CD4-positive, alpha-beta T cell (primary cell): ENCODE measurements at regions not wholly inside any gene's neighbourhood (a gene's known extent, or its start where the extent isn't known, plus 50 kb on each side); places are given as distances from the start of the nearest gene placed in this dataset.
A peak's percentile ranks its signal among the peaks of the same experiment; 100 is the strongest.

Experiments used
- ATAC-seq: fragments of 200-7000 bp; cut with Tn5 transposase; one replicate; pipeline ENCODE4 v1.10.0; 2022; ENCODE audit warnings: mild to moderate bottlenecking; ENCODE audit not compliant: poor library complexity
- CTCF ChIA-PET: fragments of 350-600 bp; sonication (Branson Sonifier 250); formaldehyde crosslinking; loops from one replicate; lab custom pipeline; 2021; ENCODE audit warnings: antibody characterized with exemption, inconsistent platforms; lab: Charles Lee
- POLR2A ChIA-PET: fragments of 350-600 bp; sonication (Branson Sonifier 250); formaldehyde crosslinking; loops from one replicate; lab custom pipeline; 2021; ENCODE audit warnings: antibody characterized with exemption, inconsistent platforms; lab: Charles Lee
- DNase-seq, 14 experiments: peaks; one replicate each; pipeline ENCODE4 v3.0.0-alpha.2; 2013 to 2020; ENCODE audit warnings: mixed read lengths in 2 of 14
- H3K27ac ChIP-seq, 2 donors: one replicate each; pipeline versions ENCODE4 v1.5.1 to v1.7.0; 2013; ENCODE audit warnings: low read length in 2 of 2, low read depth in 1 of 2, mild to moderate bottlenecking in 1 of 2
- H3K27me3 ChIP-seq, 2 experiments: 1 replicate in 1 of 2; 2 replicates in 1 of 2; pipeline versions ENCODE4 v1.6.1 to v1.7.0; 2013; ENCODE audit warnings: low read length in 2 of 2, control low read depth in 1 of 2, mild to moderate bottlenecking in 1 of 2, moderate library complexity in 1 of 2; ENCODE audit not compliant: insufficient read depth in 2 of 2, control insufficient read depth in 1 of 2
- H3K36me3 ChIP-seq: one replicate; pipeline ENCODE4 v1.6.1; 2013; ENCODE audit warnings: low read length, control low read depth; ENCODE audit not compliant: insufficient read depth
- H3K4me1 ChIP-seq: one replicate; pipeline ENCODE4 v1.6.1; 2013; ENCODE audit warnings: low read length, control low read depth; ENCODE audit not compliant: insufficient read depth
- H3K4me3 ChIP-seq: one replicate; pipeline ENCODE4 v1.5.1; 2013; ENCODE audit warnings: mild to moderate bottlenecking, low read length, moderate library complexity
- H3K9me3 ChIP-seq, 2 experiments: 1 replicate in 1 of 2; 2 replicates in 1 of 2; pipeline versions ENCODE4 v1.6.1 to v1.7.0; 2013; ENCODE audit warnings: low read length in 2 of 2, mild to moderate bottlenecking in 2 of 2, control low read depth in 1 of 2, moderate library complexity in 1 of 2; ENCODE audit not compliant: control insufficient read depth in 1 of 2, insufficient read depth in 1 of 2
- H3K27ac Mint-ChIP-seq: one replicate; pipeline ENCODE4 v1.8.0; 2020; ENCODE audit warnings: mixed read lengths
- H3K27me3 Mint-ChIP-seq: one replicate; pipeline ENCODE4 v1.8.0; 2021; ENCODE audit warnings: mixed read lengths
- H3K36me3 Mint-ChIP-seq: one replicate; pipeline ENCODE4 v1.8.0; 2021; ENCODE audit warnings: low read depth, mixed read lengths
- H3K4me1 Mint-ChIP-seq: one replicate; pipeline ENCODE4 v1.8.0; 2021; ENCODE audit warnings: low read depth, mixed read lengths
- H3K4me3 Mint-ChIP-seq: one replicate; pipeline ENCODE4 v1.8.0; 2020; ENCODE audit warnings: mild to moderate bottlenecking, mixed read lengths
- H3K9me3 Mint-ChIP-seq: one replicate; pipeline ENCODE4 v1.8.0; 2020; ENCODE audit warnings: mixed read lengths
- intact Hi-C, 2 experiments: fragments of 100-400 bp; cut with DNase I in 1 of 2; cut with micrococcal nuclease in 1 of 2; formaldehyde crosslinking; loops; one replicate each; pipeline versions ENCODE4 v1.15.1 to v1.9.0; 2023 to 2025; cut with DNase I, micrococcal nuclease
- TF ChIP-seq, protein P1 (sequence below): fragments of 200-600 bp; IDR thresholded peaks from one replicate; pipeline ENCODE4 v1.8.0; 2022; ENCODE audit warnings: antibody characterized with exemption, mild to moderate bottlenecking

DNA sequence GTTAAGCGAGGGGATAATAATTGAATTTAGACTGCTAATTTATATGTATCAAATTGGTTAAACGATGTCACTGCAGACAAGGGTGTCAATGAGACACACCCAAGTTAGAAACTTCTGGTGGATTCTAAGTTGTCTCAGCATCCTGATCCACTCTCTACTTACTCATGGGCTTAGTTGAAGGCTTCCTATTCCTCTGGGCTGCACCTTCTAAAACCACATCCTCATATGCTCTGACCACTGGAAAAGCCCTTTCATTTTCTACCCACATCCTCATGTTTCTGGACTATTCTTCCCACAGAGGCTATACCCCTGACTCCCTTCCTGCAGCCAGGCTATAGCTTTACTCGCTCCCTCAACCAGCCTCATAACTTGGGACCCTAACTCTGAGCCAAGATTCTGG lies 493.8 kb downstream of the VRK1 start:
- no peak overlapping the region for H3K4me3 ChIP-seq
- no peaks in the 10 kb centered on the region for H3K36me3 ChIP-seq
- no peaks in the 10 kb centered on the region for H3K36me3 Mint-ChIP-seq
- DNase-seq (peak in 1 of 14 experiments; percentile 12), ATAC-seq (no peak)
- H3K9me3 ChIP-seq = no peaks in the 10 kb centered on the region
- H3K27me3 ChIP-seq = no peaks in the 10 kb centered on the region
- no peak overlapping the region for H3K4me3 Mint-ChIP-seq
- peaks cover 11% of the 10 kb centered on the region for H3K27me3 Mint-ChIP-seq
- H3K27ac Mint-ChIP-seq = no peak overlapping the region
- peaks cover 9% of the 10 kb centered on the region for H3K4me1 Mint-ChIP-seq
- CTCF ChIA-PET = no interaction called here
- POLR2A ChIA-PET = no interaction called here
- intact Hi-C loops = no loop called here
- H3K4me1 ChIP-seq = peaks cover 4% of the 10 kb centered on the region
- TF ChIP-seq, protein P1, sequence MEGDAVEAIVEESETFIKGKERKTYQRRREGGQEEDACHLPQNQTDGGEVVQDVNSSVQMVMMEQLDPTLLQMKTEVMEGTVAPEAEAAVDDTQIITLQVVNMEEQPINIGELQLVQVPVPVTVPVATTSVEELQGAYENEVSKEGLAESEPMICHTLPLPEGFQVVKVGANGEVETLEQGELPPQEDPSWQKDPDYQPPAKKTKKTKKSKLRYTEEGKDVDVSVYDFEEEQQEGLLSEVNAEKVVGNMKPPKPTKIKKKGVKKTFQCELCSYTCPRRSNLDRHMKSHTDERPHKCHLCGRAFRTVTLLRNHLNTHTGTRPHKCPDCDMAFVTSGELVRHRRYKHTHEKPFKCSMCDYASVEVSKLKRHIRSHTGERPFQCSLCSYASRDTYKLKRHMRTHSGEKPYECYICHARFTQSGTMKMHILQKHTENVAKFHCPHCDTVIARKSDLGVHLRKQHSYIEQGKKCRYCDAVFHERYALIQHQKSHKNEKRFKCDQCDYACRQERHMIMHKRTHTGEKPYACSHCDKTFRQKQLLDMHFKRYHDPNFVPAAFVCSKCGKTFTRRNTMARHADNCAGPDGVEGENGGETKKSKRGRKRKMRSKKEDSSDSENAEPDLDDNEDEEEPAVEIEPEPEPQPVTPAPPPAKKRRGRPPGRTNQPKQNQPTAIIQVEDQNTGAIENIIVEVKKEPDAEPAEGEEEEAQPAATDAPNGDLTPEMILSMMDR = no peak
- no peak overlapping the region for H3K27ac ChIP-seq
- H3K9me3 Mint-ChIP-seq = no peaks in the 10 kb centered on the region

DNA sequence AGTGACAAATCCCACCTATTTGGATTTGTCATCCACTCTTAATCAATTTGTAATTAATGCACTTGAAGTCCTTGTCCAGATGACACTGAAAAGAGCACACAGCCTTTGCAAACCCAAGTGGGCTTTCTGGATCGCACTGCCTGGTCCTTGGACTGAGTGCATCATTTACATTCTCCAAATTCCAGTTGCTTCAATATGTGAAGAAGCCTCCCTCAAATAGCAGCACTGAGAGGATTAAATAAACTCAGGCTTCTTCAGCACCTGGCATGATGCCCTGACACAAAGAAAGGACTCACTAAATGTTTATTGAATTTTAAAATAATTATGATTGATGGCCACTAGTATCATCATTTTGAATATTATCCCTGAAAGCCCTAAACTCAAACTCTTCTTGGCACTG lies 496.5 kb downstream of the VRK1 start:
- no peaks in the 10 kb centered on the region for H3K9me3 ChIP-seq
- ChIA-PET POLR2A (no interaction called here), CTCF (no interaction called here)
- no peaks in the 10 kb centered on the region for H3K27me3 ChIP-seq
- no peak overlapping the region for H3K4me3 ChIP-seq
- Mint-ChIP-seq H3K27me3 (peaks cover 4% of the 10 kb centered on the region), H3K36me3 (no peaks in the 10 kb centered on the region), H3K27ac (no peak overlapping the region), H3K4me1 (peaks cover 9% of the 10 kb centered on the region), H3K4me3 (no peak overlapping the region), H3K9me3 (no peaks in the 10 kb centered on the region)
- ATAC-seq (no peak), DNase-seq (no peak)
- TF ChIP-seq, protein P1 = no peak
- no peaks in the 10 kb centered on the region for H3K36me3 ChIP-seq
- peaks cover 4% of the 10 kb centered on the region for H3K4me1 ChIP-seq
- intact Hi-C loops = no loop called here
- no peak overlapping the region for H3K27ac ChIP-seq

DNA sequence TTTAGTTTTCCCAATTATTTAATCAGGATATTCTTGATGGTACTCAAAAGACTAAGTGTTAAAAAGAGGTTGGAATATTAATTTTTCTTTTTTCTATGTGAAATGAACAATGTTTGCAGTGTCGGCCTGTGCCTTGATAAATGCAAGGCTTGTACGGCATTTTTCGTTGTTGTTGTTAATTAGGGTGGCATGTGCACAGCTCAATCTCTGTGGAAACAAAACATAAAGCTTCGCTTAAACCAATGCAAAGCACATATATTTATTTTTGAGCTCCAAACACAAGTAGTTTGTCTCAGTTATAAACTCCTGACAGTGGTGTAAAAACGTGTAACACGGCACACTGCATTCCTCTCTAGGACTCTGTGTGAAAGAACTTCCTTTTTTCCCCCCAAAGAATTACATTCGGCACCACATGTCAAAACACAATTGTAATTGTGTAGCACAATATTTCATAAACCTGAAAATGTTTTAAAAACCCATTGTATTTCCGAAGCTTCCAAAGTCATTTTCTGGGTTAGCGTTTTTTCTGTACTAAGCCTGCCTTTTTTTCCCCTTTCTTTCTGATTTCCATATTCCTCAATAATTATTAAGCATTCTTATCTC lies 498.0 kb downstream of the VRK1 start:
- H3K27me3 ChIP-seq = no peaks in the 10 kb centered on the region
- ChIA-PET CTCF (interaction anchor here (1.4 kb wide), 1 partner anchor 18 kb away, joined by 4 read pairs; no protein-coding TSS in a partner anchor), POLR2A (no interaction called here)
- TF ChIP-seq, protein P1 = no peak
- H3K4me3 Mint-ChIP-seq = no peak overlapping the region
- no peaks in the 10 kb centered on the region for H3K36me3 ChIP-seq
- no peak overlapping the region for H3K4me3 ChIP-seq
- no peaks in the 10 kb centered on the region for H3K9me3 ChIP-seq
- H3K4me1 Mint-ChIP-seq = peaks cover 20% of the 10 kb centered on the region
- no peaks in the 10 kb centered on the region for H3K27me3 Mint-ChIP-seq
- H3K36me3 Mint-ChIP-seq = no peaks in the 10 kb centered on the region
- no peak for DNase-seq
- H3K9me3 Mint-ChIP-seq = no peaks in the 10 kb centered on the region
- peaks cover 2% of the 10 kb centered on the region for H3K4me1 ChIP-seq
- no peak overlapping the region for H3K27ac ChIP-seq
- H3K27ac Mint-ChIP-seq = no peak overlapping the region
- intact Hi-C loops = loop anchor here (5.0 kb wide), 2 partner anchors 482 to 1977 kb away; partner anchors contain the start of gene BCL11B (in 1 of the 2)
- no peak for ATAC-seq
